Testis (tissue), 2 donors: ENCODE measurements at regions not wholly inside any gene's neighbourhood (a gene's known extent, or its start where the extent isn't known, plus 50 kb on each side); places are given as distances from the start of the nearest gene placed in this dataset.
A peak's percentile ranks its signal among the peaks of the same experiment; 100 is the strongest.

Experiments
- DNase-seq: peaks from one replicate; pipeline ENCODE4 v3.0.0-alpha.2; 2019
- H3K27ac ChIP-seq, 2 donors: fragments of 200-600 bp; sonication (generic); one replicate each; pipeline ENCODE4 v1.5.1; 2019
- H3K27me3 ChIP-seq: fragments of 200-600 bp; sonication (generic); one replicate; pipeline ENCODE4 v1.5.1; 2019
- H3K36me3 ChIP-seq: fragments of 200-600 bp; sonication (generic); one replicate; pipeline ENCODE4 v1.5.1; 2017; ENCODE audit warnings: low read depth; ENCODE audit errors: missing control alignments
- H3K4me1 ChIP-seq: fragments of 200-600 bp; sonication (generic); one replicate; pipeline ENCODE4 v1.5.1; 2019
- H3K4me3 ChIP-seq, 2 donors: fragments of 200-600 bp; sonication (generic); one replicate each; pipeline ENCODE4 v1.5.1; 2017 to 2019
- H3K9me3 ChIP-seq: fragments of 200-600 bp; sonication (generic); one replicate; pipeline ENCODE4 v1.5.1; 2017
- POLR2A ChIP-seq: fragments of 450-650 bp; IDR thresholded peaks from one replicate; pipeline ENCODE4 v1.6.1; 2017; ENCODE audit warnings: antibody characterized with exemption, mild to moderate bottlenecking, moderate library complexity
- WGBS, 2 donors: methylation state at CpG; one replicate each; pipeline ENCODE4 v1.1.5; 2018; 5-methylcytosine and 5-hydroxymethylcytosine counted together
- intact Hi-C: fragments of 100-400 bp; cut with DNase I; formaldehyde crosslinking; loops from one replicate; pipeline ENCODE4 v1.15.1; 2023; ENCODE audit warnings: low total_unique reads
- TF ChIP-seq, protein P1 (sequence below), 3 experiments: fragments of 450-650 bp in 2 of 3; fragments of 200-600 bp in 1 of 3; sonication (generic) in 1 of 3; IDR thresholded peaks; one replicate each; pipeline ENCODE4 v1.5.1; 2016 to 2019; ENCODE audit warnings: antibody characterized with exemption in 3 of 3, mild to moderate bottlenecking in 2 of 3, moderate library complexity in 1 of 3

DNA sequence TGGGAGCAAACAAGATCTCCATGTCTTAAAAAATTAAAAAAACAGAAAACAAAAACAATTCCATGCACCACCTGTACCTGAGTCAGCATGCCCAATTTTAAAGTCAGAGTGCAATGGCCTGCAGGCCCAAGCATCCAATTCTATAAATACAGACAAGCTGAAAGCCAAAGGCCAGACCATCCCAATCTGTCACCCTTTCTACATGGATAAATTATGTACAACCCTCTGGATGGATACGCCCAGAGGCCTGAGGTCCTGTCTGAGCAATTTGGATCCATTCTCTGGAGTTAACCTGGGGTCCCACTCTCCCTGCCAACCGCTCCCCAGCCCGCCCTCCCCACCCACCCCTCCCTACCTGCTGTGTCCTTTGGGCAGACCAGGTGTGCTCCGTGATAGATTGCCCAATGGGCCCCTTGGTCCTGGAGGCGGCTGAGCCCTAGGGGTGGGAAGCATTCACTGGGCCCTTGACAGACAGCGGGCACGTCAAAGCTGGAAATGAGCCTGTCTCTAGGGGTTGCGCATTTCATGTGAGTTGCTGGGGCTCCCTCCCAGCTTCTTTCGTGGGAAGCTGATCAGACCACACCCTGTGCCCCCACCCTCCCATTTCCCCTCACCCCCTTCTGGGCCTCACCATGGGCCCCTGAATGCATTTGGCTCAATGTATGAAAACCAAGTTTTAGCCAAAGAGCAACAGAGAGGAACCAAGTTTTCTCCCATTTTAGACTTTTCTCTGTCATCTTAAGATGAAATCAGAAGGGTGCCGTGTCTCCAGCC, 171.3 kb downstream of the BCL11B start:
- Histone ChIP-seq H3K4me1 (no peaks in the 10 kb centered on the region), H3K36me3 (no peaks in the 10 kb centered on the region), H3K4me3 (no peak overlapping the region), H3K27me3 (no peaks in the 10 kb centered on the region), H3K27ac (no peak overlapping the region), H3K9me3 (no peaks in the 10 kb centered on the region)
- no peak for TF ChIP-seq POLR2A
- TF ChIP-seq, protein P1, sequence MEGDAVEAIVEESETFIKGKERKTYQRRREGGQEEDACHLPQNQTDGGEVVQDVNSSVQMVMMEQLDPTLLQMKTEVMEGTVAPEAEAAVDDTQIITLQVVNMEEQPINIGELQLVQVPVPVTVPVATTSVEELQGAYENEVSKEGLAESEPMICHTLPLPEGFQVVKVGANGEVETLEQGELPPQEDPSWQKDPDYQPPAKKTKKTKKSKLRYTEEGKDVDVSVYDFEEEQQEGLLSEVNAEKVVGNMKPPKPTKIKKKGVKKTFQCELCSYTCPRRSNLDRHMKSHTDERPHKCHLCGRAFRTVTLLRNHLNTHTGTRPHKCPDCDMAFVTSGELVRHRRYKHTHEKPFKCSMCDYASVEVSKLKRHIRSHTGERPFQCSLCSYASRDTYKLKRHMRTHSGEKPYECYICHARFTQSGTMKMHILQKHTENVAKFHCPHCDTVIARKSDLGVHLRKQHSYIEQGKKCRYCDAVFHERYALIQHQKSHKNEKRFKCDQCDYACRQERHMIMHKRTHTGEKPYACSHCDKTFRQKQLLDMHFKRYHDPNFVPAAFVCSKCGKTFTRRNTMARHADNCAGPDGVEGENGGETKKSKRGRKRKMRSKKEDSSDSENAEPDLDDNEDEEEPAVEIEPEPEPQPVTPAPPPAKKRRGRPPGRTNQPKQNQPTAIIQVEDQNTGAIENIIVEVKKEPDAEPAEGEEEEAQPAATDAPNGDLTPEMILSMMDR (IDR thresholded peaks at IDR 0.05) = no peak
- 87 to 91% methylated on average over 10 of the region's 10 CpGs for WGBS, 2 donors
- DNase-seq = no peak
- intact Hi-C loops = no loop called here

DNA sequence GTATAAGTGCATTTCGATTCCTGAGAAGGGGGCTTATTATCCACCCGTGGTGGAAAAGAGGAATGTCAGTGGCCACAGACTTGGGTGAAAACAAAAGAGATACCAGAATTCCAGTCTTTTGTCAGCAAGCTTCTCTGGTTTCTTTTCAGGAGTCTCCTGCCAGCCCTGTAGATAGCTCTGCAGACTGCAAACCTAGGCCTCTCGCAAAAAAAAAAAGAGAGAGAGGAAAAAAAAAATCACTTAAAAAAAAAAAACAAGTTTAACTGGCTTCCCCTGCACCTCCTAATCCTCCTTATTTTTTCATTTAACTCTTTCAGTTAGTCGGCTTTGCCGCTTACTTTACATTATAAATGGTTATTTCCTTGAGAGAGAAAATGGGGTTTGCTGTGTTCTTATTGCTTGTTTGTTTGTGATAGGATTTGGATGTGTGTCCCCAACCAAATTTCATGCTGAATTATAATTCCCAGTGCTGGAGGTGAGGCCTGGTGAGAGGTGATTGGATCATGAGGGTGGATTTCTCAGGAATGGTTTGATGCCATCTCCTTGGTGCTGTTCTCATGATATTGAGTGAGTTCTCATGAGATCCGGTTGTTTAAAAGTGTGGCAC, 170.0 kb downstream of the BCL11B start:
- no peak for DNase-seq

DNA sequence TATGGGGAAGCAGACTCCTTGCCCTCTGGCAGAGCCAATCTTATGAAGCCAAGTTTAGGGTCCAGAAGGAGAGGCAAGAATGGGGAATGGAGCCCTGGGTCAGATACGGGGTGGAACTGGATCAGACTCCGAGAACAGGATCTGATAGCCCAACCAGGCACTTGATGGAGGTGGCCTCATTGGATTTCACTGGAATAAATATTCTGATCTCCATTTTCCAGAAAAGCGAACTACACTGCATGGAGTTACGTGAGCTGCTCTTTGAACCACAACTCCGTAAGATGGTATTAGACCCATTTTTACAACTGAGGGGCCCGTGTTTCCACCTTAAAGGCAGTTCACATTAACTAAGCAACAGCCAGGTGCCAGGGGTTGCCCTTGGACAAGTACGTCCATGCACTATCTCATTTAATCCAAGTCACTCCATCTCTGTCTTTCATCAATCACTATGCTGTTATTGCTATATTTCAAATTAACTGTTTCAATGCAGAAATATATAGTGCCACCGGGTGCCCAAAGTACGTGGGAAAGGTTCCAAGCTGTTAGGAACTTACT, 155.2 kb downstream of the BCL11B start:
- H3K4me1 ChIP-seq = peaks cover 5% of the 10 kb centered on the region
- TF ChIP-seq, protein P1 (IDR thresholded peaks at IDR 0.05) = no peak
- TF ChIP-seq POLR2A = no peak
- 83 to 86% methylated on average over 9 of the region's 9 CpGs for WGBS, 2 donors
- no peaks in the 10 kb centered on the region for H3K36me3 ChIP-seq
- no peak for DNase-seq
- H3K9me3 ChIP-seq = no peaks in the 10 kb centered on the region
- intact Hi-C loops = no loop called here
- H3K4me3 ChIP-seq = no peak overlapping the region
- H3K27me3 ChIP-seq = no peaks in the 10 kb centered on the region
- no peak overlapping the region for H3K27ac ChIP-seq

More for the DNA sequence above, 170.0 kb downstream of the BCL11B start:
- intact Hi-C loops = no loop called here
- H3K4me1 ChIP-seq = no peaks in the 10 kb centered on the region
- no peaks in the 10 kb centered on the region for H3K27me3 ChIP-seq
- TF ChIP-seq, protein P1 (IDR thresholded peaks at IDR 0.05) = no peak
- no peak for TF ChIP-seq POLR2A
- no peaks in the 10 kb centered on the region for H3K36me3 ChIP-seq
- no peaks in the 10 kb centered on the region for H3K9me3 ChIP-seq
- no peak overlapping the region for H3K27ac ChIP-seq
- H3K4me3 ChIP-seq = no peak overlapping the region
- 64 to 69% methylated on average over 6 of the region's 6 CpGs for WGBS, 2 donors

DNA sequence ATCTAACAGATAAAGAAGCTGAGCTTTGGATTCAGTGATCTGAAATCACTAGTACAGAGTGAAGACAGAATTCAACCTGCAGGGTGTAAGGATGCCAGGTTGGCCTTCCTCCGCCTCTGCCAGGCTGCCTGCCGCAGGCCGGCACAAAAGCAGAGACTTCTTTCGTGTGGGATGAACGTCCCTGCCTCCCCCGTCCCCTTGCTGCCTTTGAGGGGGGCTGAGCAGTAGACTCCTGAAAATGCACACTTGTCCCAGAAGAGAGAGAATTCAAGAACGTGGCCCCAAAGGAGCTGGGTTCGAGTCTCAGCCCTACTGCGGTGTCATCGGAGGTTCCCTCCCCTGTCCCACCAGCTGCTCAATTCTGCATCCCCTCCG, 154.3 kb downstream of the BCL11B start:
- Histone ChIP-seq H3K27me3 (no peaks in the 10 kb centered on the region), H3K9me3 (no peaks in the 10 kb centered on the region), H3K36me3 (no peaks in the 10 kb centered on the region), H3K4me1 (peaks cover 5% of the 10 kb centered on the region), H3K27ac (no peak overlapping the region), H3K4me3 (peak overlapping the region in 1 of 2 donors; percentile 34)
- DNase-seq = no peak
- WGBS, 2 donors = 39 to 54% methylated on average over 10 to 11 of the region's 11 CpGs
- TF ChIP-seq, protein P1 (IDR thresholded peaks at IDR 0.05) = no peak
- TF ChIP-seq POLR2A = no peak
- intact Hi-C loops = no loop called here
